ENCODE measurements at regions not wholly inside any gene's neighbourhood (a gene's known extent, or its start where the extent isn't known, plus 50 kb on each side); places are given as distances from the start of the nearest gene placed in this dataset.

GRCh38 chr1:87902830-87903229 is 574.1 kb downstream of the LMO4 start:
- H2AFZ ChIP-seq (ENCODE audit: control insufficient read depth, low read depth, low read length): no peak overlapping the region

More at GRCh38 chr1:87902830-87903229, 574.1 kb downstream of the LMO4 start:
- 24% methylated on average over 4 of the region's 4 CpGs for WGBS (ENCODE audit: insufficient coverage, insufficient replicate concordance, low lambda C conversion rate, missing lambda C conversion rate)
- ChIA-PET CTCF (no interaction called here), RAD21 (ENCODE audit: unreplicated experiment) (no interaction called here), SMC1A (ENCODE audit: uncharacterized antibody, unreplicated experiment) (interaction anchor here (1.0 kb wide), 1 partner anchor 12 kb away, joined by 4 read pairs; no protein-coding TSS in a partner anchor), POLR2A (no interaction called here)
- TF ChIP-seq ZNF24 (IDR thresholded peaks at IDR 0.05) (no peak), HCFC1 (IDR thresholded peaks at IDR 0.05; ENCODE audit: low read length) (no peak), ATF7 (IDR thresholded peaks at IDR 0.05; ENCODE audit: low read depth) (no peak), KDM1A (IDR thresholded peaks at IDR 0.05; ENCODE audit: borderline replicate concordance) (no peak), HSF1 (IDR thresholded peaks at IDR 0.05; ENCODE audit: low read depth, low read length) (no peak), CREM (IDR thresholded peaks at IDR 0.05; ENCODE audit: low read depth) (no peak), SREBF1 (IDR thresholded peaks at IDR 0.05; ENCODE audit: low read length) (no peak), BRCA1 (IDR thresholded peaks at IDR 0.05; ENCODE audit: low read depth, low read length) (no peak), RELB (IDR thresholded peaks at IDR 0.05; ENCODE audit: low read depth) (no peak), CHD2 (IDR thresholded peaks at IDR 0.05; ENCODE audit: borderline replicate concordance, low read depth, low read length) (no peak), MTA3 (IDR thresholded peaks at IDR 0.05; ENCODE audit: borderline replicate concordance, low read length) (no peak), BMI1 (IDR thresholded peaks at IDR 0.05; ENCODE audit: borderline replicate concordance) (no peak), KLF5 (IDR thresholded peaks at IDR 0.05; ENCODE audit: partially characterized antibody) (no peak), RFX5 (IDR thresholded peaks at IDR 0.05; ENCODE audit: low read depth, low read length) (no peak), ZBED1 (IDR thresholded peaks at IDR 0.05; ENCODE audit: borderline replicate concordance) (no peak), HDAC6 (IDR thresholded peaks at IDR 0.05; ENCODE audit: unreplicated experiment) (no peak), RAD51 (IDR thresholded peaks at IDR 0.05) (no peak)
- Histone ChIP-seq H3K79me2 (ENCODE audit: control insufficient read depth, insufficient read depth, low read length) (no peaks in the 10 kb centered on the region), H3K9ac (ENCODE audit: control insufficient read depth, insufficient read depth, low read length) (no peak overlapping the region), H4K20me1 (ENCODE audit: control insufficient read depth, insufficient read depth) (no peaks in the 10 kb centered on the region), H3K9me3 (replicated peaks; ENCODE audit: control insufficient read depth, insufficient read depth, low read length) (no peaks in the 10 kb centered on the region), H3K4me3 (no peak overlapping the region), H3K36me3 (ENCODE audit: control insufficient read depth in 2 of 2, insufficient read depth in 2 of 2, low read length in 1 of 2) (no peaks in the 10 kb centered on the region), H3K4me1 (ENCODE audit: control insufficient read depth, insufficient read depth, low read length) (no peaks in the 10 kb centered on the region), H3K4me2 (ENCODE audit: control insufficient read depth, insufficient read depth) (no peak overlapping the region), H3K27me3 (replicated peaks in 1 of 2; ENCODE audit: control insufficient read depth in 2 of 2, insufficient read depth in 2 of 2, low read length in 1 of 2) (no peaks in the 10 kb centered on the region; a peak in 2 of 4 replicates), H3K27ac (ENCODE audit: control insufficient read depth, insufficient read depth) (no peak overlapping the region)
- in situ Hi-C loops (cut with MboI) (no loop called here), intact Hi-C loops (cut with micrococcal nuclease; ENCODE audit: unreplicated experiment) (no loop called here)
- BruUV-seq (replicated peaks): no TSS peak
- DNase-seq (ENCODE audit: low read depth, low spot score) (no peak), ATAC-seq (no peak), FAIRE-seq (no peak)

All from GM12878 (cell line).